Activated gamma-delta T cell treated with Interleukin-2 at 50 U/mL for 16 hours (primary cell): ENCODE measurements at regions not wholly inside any gene's neighbourhood (a gene's known extent, or its start where the extent isn't known, plus 50 kb on each side); places are given as distances from the start of the nearest gene placed in this dataset.

Experiments
- DNase-seq: peaks from one replicate; pipeline ENCODE4 v3.0.0-alpha.2; 2020

DNA sequence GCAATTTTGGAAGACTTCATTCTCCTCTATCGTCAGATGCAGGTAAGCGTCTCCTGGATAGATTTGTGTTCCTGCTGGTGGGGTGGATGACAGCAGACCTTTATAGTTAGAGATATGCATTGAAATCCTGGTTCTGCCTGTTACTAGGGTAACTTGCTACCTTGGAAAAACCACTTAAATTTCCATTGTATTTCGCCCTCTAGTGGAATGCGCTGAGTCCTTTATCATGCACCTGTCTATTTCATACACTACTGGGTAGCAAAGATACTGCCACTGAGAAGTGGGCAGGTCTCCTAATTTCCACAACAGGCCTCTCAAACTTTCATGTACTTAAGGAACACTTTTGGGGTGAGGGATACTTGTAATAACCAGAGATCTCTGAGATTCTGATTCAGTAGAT, 209.5 kb upstream of the SUCLG2 start:
- no peak for DNase-seq

DNA sequence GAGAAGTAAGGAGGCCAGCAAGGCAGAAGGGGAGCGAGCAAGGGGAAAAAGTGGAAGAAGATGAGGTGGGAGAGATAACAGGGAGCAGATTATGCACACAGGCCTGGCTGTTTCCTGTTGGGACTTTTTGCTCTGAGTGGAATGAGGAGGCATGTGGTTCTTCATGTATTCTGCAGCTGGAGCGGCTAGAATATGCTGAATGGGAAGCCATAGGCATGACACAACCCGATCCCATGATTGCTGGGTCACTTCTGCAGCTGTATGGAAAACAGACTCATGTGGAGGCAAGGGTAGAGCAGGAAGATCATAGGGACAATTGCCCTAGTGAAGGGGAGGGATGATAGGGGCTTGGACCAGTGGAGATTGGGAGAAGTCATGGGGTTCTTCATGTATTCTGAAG, 206.0 kb upstream of the SUCLG2 start:
- DNase-seq, result no peak

DNA sequence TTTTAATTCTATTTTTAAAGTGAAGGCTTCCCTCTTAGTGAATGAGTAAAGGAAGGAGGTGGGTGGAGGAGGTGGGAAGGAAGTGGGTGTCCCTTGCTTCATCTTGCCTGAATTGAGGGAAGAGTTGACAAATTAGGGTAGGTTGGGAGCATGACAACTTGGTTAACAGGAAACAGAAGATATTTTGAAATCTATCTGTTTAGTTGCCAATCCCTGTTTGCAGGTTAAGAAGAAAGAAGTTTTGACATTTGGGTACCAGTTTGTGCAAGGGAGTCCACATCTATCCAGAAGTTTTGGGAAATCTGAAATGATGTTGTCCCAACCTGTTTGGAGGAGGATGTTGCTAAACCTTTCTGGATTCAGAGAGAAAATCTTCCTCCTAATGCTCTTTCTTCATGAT, 204.1 kb upstream of the SUCLG2 start:
- no peak for DNase-seq

DNA sequence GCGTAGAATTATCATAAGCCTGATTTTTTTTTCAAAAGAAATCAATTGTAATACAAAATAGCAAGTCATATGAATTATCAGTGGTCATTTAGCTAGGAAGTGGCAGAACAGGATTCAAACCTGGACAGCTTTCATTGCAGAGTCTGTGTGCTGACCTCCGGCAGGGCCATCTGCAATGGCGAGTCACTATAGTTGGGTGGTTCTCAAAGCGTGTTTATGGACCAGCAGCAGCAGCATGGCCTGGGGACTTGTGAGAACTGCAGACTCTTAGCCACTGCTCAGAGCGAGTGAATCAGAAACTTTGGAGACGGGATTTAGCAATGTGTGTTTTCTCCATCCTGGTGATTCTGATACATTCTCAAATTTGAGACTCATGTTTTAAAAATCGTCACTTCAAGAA, 202.3 kb upstream of the SUCLG2 start:
- DNase-seq, result no peak

DNA sequence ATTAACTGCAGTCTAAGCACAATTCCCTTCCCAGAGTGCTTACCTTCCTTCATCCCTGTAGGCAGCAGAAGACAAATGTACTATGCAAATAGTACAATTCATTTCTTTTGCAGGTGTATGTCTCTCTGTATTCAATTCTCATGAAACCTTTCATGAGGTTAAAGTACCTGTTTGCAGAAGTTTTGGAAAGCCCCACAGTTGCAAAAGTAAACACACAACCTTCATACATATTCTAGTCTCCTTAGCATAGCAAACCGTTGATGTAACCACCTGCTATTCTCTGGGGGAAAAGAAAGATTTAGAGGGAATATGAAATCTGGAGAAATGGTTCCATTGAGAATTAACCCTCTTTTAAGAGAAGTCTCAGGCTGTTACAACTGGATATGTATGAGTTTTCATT, 200.3 kb upstream of the SUCLG2 start:
- no peak for DNase-seq

DNA sequence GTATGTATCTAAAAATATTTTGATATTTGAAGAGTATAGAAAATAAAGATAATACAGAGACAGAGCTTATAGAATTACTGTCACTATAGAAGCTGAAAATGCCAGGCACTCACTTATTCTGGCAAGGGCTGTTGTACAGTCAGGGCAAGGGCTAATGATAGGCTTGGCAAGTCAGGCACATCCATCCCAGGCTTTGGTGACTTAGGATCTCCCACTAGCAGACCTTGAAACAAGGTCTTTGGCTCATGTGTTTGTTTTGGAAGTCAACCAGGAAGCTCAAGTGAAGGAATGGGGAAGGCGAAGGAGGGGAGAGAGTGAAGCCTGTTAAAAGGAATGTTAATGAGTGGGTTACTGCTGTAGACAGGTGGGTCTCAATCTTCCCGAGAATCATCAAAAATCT, 199.1 kb upstream of the SUCLG2 start:
- no peak for DNase-seq

DNA sequence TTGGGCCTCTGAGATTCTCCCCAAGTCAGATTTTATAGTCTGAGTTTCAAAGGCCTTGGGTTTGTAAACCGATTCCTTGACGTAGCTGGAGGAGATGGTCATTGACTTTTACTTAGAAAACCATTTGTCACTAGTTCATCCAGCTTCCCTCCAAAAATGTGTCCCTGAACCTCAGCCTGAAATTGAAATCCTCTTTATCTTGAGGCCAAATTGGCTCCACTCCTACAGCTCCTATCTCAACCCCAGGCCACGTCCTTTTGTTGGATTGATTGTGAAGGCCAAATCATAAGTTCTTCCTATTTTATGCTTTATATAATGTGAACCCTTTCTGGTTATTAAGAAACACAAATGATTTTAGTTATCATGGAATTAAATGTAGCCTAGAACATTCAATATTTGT, 193.9 kb upstream of the SUCLG2 start:
- DNase-seq, result no peak

DNA sequence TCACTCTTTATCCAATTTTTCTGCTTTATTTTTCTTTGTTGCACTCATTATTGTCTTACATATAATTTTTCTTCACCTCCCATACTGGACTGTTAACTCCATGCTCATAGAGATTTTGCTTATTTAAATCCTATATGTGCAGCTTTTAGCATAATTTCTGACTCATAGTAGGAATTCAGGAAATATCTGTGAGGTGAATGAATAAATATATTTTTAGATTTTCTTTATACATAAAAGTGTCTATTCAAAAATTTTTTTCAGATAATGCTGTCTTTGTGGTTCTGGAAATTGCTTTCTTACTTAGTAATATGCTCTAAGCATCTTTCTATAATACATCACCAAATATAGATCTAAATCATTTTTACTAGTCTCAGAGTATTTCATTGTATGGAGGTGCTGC, 191.8 kb upstream of the SUCLG2 start:
- DNase-seq, result no peak

DNA sequence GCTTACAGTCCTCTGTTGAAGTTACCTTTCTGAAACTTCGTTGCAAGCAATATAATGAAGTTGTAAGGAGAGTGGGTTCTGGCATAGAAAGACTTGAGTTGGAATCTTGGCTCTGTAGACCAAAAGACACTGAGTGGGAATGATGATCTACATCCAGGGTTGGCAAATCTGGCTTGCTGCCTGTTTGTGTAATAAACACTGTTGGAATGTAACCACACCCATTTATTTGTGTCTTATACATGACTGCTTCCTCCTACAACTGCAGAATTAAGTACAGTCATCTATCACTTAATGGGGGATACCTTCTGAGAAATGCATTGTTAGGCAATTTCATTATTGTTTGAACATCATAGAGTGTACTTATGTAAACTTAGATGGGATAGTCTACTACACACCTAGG, 178.4 kb upstream of the SUCLG2 start:
- no peak for DNase-seq

DNA sequence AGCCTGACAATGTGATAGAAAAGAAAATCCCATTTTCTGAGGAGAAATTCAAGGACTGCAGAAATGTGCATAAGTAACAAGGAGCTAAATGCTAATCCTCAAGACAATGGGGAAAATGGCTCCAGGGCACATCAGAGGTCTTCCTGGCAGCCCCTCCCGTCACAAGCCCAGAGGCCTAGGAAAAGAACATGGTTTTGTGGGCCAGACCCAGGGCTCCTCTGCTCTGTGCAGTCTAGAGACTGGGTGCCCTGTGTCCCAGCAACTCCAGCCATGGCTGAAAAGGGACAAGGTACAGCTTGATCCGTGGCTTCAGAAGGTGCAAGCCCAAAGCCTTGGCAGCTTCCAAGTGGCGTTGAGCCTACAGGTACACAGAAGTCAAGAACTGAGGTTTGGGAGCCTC, 176.8 kb upstream of the SUCLG2 start:
- DNase-seq, result no peak

DNA sequence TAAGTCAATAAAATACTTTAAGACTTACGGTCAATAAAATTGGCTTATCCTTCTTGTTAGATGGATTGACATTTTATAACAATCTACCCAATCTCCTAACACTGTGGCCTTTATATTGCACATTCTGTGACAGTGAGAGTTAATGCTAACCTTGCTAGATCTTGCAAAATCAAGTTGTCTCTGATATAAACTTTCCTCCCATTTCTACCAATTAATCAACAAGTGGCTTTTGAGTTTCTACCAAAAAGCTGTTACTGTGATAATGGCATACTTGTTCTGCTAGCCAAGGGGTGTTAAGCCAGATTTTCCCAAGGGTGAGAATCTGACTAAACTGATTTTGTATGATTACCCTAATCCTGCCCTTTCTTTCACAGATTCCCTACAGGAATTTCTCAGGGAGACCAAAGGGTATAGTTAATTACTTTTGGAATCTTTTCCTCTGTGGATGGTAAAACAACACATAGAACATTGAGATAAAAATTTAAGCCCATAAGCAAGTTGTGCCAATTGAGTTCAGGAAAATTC, 174.1 kb upstream of the SUCLG2 start:
- DNase-seq, result no peak

DNA sequence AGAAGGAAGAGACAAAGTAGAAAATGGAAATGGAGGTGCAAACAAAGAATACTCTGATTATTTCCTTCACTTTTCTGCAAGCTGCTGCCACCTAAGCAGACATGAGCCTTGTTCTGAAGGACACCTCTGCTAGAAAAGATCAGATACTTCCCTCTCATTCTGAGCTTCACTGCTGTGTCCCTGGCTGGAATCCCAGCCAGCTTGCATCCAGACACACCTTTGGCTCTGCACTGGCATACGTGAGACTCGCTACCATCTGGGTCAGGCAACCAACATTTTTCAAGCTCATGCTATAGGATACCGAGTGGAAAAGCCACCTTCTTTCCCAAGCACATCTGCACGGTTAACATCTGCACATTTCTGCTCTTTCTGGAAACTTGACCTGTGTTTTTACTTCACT, 166.7 kb upstream of the SUCLG2 start:
- DNase-seq, result no peak

DNA sequence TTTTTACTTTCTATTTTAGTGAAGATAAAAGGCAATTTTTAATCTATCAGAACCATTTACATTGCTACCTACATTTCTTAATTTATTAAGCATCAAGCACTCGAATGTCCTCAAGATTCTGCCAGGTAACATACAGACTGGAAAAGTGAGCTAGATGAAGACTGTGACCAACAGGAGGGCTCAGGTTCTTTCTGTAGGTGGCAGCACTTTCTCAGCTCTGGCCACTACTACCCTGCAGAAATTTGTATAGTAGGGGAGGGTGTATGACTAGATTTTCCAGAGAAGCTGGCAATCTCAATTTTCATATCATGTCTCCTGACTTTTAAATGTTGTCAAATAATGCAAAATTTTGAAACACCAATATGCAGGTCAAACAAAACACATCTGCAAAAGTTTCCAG, 165.0 kb upstream of the SUCLG2 start:
- no peak for DNase-seq

DNA sequence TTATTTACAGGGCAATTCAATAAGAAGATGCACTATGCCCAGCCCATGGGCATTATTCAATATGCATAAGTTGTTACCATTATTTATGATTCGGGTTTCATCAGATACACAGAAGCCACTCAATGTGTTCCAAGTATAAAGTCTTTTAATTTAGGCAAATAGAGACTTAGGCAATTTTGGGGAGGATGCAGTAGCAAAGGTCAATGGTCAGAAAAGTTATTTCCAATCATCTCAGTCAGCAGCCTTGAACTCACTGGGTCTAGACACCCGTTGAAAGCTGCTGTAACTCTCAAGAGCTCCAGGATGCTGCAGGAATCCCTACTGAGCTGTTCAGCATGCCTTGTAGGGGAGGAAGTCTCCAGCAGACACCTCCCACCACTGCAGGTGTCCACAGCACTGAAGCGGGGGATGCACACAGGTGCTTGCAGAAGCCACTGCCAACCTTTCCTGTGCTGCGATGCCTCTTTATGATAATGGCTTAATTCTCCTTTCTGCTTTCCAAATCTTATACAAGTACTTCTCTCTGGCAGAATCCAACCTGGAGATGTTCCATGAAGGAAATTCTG, 155.0 kb upstream of the SUCLG2 start:
- DNase-seq, result no peak

DNA sequence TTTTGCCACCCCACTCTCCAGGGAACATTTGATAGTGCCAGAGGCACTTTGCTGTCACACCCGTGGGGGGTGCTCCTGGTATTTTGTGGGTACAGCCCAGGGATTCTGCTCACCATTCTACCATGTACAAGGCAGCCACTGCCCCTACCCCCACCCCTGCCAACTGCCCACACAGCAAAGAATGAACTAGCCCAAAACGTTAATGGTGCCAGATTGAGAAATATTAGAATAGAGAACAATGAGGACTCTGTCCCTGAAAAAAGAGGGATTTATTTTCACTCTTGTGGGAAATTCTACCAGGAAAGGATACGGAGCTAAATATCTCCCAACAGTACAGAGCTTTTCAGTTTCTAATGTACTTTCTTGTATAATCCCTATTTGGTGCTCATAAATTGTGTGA, 154.5 kb upstream of the SUCLG2 start:
- no peak for DNase-seq

DNA sequence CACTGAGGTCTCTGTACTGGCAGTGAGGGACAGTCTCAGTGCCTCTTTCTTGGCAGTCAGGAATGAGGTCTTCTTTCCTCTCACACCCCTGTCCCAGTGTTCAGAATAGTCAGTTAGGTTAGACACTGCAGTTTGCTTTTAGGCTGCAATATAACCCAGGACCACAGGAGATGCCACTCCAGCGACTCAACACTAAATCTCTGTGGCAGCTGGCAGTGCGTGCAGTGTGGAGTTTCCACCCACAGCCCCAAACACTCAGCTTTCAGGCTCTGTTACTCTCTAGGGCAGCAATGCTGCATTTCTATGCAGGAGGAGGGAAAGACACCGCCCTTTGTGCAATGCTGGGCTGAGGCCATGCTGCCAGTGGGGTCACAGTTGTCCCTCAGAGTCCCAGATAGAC, 150.2 kb upstream of the SUCLG2 start:
- DNase-seq, result no peak

DNA sequence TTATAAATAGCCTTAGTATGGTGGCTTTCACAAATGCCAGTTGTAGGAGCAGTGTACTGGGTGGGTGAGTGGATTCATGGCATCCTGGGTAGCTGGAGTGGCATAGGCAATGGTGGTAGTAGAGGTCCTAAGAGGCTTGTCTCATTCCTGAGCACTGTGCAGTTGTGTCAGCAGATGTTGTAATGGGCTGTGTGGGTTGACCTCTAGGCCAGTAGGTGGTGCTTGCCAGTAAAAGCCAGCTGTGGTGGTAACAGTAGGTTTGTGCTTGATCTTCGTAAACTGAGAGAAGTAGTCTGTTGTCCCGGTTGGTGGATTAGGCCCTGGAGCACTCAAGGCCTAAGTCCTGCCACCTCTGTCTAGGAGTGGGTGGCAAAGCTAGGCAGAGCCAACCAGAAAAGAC, 149.7 kb upstream of the SUCLG2 start:
- no peak for DNase-seq

DNA sequence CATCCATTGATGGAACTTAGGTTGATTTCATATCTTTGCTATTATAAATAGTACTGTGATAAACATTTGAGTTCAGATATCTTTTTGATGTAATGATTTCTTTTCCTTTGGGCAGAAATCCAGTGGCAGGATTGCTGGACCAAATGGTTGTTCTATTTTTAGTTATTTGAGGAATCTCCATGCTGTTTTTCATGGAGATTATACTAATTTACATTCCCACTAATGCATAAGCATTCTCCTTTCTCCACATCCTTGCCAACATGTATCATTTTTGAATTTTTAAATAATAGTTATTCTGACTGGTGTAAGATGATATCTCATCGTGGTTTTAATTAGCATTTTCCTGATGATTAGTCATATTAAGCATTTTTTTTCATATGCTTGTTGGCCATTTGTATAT, 144.0 kb upstream of the SUCLG2 start:
- DNase-seq, result no peak

DNA sequence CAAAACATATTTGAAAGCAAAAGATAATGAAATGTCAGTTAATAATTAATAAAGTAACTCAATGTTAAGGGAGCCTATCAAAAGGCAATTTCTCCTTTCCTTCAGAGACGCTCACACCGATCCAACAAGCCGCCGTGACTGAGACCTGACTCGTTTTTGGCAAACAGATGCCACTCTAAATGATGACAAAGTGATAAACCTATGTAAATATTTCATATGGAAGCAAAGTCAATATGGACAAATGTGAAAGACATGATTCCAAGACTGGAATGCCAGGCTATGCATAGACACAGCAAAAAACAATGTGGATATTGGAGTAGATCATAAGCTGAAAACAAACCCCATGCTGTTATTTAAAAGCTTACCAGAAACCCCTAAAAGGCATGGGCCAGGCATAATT, 137.2 kb upstream of the SUCLG2 start:
- no peak for DNase-seq

DNA sequence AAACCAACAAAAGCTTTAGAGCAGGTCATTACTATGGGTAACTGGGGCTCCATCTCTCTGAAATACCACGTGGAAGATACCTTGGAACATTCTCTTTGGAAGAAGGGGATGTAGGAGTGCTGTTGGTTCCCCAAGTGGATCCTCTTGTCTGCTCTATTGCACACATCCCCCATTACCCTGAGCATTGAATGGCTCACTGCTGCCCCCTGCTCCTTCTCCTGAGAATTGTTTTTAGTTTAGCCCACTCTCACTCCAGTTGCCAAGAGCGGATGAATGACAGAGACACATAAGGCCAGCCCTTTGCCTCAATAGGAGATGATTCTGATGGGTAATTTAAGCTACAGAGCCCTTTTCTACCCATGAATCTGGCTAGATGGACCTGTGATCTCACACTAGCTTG, 135.6 kb upstream of the SUCLG2 start:
- DNase-seq, result peak; percentile 63

DNA sequence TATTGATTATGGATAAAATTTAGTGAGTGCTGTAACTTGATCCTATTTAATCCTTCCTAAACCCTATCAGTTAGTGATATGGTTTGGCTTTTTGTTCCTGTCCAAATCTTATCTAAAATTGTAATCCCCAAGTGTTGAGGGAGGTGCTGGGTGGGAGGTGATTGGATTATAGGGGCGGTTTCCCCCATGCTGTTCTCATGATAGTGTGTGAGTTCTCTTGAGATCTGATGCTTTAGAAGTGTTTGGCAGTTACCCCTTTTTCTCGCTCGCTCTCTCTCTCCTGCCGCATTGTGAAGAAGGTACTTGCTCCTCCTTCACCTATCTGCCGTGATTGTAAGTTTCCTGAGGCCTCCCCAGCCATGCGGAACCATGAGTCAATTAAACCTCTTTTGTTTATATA, 134.0 kb upstream of the SUCLG2 start:
- DNase-seq, result no peak

DNA sequence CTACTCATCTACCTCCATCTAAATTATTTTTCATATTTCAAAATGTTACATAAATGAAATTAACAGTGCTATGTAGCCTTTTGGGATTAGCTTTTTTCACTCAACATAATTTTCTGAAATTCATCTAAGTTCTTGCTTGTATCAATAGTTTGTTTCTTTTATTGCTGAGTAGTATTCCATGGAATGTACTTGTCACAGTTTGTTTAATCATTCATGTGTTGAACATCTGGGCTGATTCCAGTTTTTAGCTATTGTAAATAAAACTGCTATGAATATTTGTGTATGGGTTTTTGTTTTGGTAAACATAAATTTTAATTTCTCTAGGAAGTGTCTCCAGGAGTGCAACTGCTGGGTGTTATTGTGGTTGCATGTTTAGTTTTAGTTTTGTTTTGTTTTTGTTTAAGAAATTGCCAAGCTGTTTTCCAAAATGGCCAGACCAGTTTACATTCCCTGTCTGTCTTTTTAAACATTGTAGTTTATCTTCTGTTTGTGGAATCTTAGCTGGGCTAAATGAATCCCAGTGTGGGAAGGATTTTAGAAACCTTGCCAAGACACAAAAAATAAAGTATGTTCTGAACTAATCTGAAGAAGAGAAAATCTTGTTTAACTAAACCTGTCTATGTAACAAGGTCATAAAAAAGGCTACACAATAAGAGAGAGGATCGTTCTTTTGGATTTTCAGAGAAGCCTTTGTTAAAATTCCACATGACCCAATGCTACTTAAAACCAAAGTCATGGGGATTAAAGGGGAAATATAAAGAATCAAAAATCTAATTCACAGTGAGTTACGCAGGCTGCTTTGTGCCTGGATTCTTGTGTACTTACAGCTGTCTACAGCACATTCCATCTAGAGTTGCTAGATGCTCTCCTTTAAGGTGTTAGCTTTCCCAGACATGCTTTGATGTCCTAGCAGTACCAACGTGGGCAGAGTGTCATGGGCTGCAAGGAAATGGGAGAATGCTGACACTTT, 129.2 kb upstream of the SUCLG2 start:
- no peak for DNase-seq

DNA sequence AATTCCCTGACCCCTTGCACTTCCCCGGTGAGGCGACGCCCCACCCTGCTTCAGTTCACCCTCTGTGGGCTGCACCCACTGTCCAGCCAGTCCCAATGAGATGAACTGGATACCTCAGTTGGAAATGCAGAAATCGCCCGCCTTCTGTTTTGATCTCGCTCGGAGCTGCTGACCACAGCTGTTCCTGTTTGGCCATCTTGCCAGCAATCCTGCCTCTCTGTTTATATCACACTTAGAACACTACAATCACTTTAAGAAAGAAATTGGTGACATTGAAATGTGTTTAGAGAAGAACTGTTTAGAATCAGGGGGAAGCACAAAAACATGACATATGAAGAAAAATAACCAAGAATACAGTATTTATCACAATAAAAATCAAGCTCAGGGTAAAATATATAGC, 127.5 kb upstream of the SUCLG2 start:
- DNase-seq, result no peak

DNA sequence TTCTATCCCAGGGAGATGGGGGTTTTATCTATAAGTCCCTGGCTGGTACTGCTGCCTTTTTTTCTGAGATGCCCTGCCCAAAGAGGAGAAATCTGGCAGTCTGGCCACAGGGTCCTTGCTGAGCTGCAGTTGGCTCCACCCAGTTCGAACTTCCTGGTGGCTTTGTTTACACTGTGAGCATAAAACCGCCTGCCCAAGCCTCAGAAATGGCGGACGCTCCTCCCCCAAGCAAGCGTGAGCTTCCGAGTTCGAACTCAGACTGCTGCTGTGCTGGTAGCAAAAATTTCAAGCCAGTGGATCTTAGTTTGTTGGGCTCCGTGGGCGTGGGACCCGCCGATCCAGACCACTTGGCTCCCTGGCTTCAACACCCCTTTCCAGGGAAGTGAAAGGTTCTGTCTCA, 126.8 kb upstream of the SUCLG2 start:
- no peak for DNase-seq

DNA sequence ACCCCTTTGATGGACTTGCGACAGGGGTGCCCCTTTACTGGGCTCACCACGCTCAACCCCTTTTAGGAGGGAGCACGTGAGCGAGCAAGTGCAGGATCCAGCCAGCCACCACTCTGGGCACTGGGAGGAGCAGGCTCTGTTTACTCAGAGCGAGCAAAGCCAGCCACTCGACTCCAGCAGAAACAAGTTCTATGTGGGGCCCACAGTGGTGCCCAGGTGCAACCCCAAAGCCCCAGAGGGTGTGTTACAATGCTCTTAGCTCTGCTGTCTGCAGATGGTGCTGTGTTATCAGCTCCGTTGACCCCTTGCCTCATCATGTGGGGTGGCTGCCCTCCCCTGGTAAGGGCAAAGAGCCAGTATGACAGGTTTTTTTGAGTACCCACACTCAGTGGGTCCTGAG, 120.3 kb upstream of the SUCLG2 start:
- DNase-seq, result no peak
